Suprapubic skin (tissue), 3 donors: ENCODE measurements at regions not wholly inside any gene's neighbourhood (a gene's known extent, or its start where the extent isn't known, plus 50 kb on each side); places are given as distances from the start of the nearest gene placed in this dataset.

Experiments used
- POLR2A ChIP-seq, 2 donors: fragments of 450-650 bp; IDR thresholded peaks; one replicate each; pipeline ENCODE4 v1.6.1; 2017; ENCODE audit warnings: antibody characterized with exemption in 2 of 2, mild to moderate bottlenecking in 2 of 2, moderate library complexity in 2 of 2
- TF ChIP-seq, protein P1 (sequence below), 2 donors: fragments of 200-600 bp in 1 of 2; fragments of 450-650 bp in 1 of 2; sonication (generic) in 1 of 2; IDR thresholded peaks; one replicate each; pipeline ENCODE4 v1.5.1; 2016 to 2019; ENCODE audit warnings: antibody characterized with exemption in 2 of 2, mild to moderate bottlenecking in 1 of 2, moderate library complexity in 1 of 2

DNA sequence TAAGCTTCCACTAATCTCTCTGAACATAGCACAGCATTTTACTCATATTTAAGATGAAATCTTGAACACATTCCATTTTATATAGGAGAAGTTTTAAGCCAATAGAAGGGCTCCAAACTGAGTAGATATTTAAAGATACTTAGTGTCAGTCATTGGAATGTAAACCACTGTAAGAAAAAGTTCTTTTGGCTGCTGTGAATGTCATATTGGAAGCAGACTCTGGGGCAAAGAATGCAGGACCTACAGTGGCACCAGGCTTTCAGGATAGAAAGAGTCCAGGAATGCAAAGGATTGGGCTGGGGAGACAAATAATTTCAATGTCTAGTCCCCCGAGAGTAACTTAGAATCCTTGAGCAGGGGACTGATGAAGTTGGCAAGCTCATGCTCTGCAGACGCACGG lies 1047.7 kb downstream of the STIM2 start:
- TF ChIP-seq, protein P1, sequence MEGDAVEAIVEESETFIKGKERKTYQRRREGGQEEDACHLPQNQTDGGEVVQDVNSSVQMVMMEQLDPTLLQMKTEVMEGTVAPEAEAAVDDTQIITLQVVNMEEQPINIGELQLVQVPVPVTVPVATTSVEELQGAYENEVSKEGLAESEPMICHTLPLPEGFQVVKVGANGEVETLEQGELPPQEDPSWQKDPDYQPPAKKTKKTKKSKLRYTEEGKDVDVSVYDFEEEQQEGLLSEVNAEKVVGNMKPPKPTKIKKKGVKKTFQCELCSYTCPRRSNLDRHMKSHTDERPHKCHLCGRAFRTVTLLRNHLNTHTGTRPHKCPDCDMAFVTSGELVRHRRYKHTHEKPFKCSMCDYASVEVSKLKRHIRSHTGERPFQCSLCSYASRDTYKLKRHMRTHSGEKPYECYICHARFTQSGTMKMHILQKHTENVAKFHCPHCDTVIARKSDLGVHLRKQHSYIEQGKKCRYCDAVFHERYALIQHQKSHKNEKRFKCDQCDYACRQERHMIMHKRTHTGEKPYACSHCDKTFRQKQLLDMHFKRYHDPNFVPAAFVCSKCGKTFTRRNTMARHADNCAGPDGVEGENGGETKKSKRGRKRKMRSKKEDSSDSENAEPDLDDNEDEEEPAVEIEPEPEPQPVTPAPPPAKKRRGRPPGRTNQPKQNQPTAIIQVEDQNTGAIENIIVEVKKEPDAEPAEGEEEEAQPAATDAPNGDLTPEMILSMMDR (IDR thresholded peaks at IDR 0.05): no peak
- TF ChIP-seq POLR2A (IDR thresholded peaks at IDR 0.05): no peak
